T-helper 1 cell treated with Interleukin-12 subunit alpha and Interleukin-12 subunit beta and Interleukin-4 antibody, amounts not matched to agents 30 ng/mL and 1 ng/mL, for 36 hours (primary cell): ENCODE measurements at regions not wholly inside any gene's neighbourhood (a gene's known extent, or its start where the extent isn't known, plus 50 kb on each side); places are given as distances from the start of the nearest gene placed in this dataset.

Experiments
- intact Hi-C: fragments of 100-400 bp; cut with micrococcal nuclease; formaldehyde crosslinking; loops from one replicate; pipeline ENCODE4 v1.15.1; 2024

GRCh38 chr4:161225327-161225726 lies 938.5 kb downstream of the FSTL5 start:
- intact Hi-C loops, result no loop called here

GRCh38 chr4:161222889-161223288 lies 940.9 kb downstream of the FSTL5 start:
- intact Hi-C loops, result no loop called here

DNA sequence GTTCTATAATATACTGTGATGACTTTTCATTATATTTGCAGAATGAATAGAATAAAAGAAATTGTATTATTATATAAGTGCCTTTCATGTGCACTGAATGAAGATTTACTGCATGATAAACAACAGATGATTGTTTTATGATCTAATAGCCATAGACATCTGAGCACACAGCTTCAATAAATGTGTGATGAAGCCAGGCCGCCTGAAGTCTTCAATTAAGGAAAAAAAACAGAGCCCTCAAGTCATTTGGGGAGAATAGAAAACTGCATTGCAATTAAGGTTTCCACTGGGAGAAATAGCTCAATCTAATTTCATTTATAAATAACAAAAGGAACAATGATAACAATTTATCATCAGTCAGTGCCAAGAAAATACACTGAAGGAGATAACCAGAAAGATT lies 955.2 kb downstream of the FSTL5 start:
- intact Hi-C loops, result no loop called here

- intact Hi-C loops, result no loop called here
Measured at GRCh38 chr4:161206528-161207080, 957.2 kb downstream of the FSTL5 start.

DNA sequence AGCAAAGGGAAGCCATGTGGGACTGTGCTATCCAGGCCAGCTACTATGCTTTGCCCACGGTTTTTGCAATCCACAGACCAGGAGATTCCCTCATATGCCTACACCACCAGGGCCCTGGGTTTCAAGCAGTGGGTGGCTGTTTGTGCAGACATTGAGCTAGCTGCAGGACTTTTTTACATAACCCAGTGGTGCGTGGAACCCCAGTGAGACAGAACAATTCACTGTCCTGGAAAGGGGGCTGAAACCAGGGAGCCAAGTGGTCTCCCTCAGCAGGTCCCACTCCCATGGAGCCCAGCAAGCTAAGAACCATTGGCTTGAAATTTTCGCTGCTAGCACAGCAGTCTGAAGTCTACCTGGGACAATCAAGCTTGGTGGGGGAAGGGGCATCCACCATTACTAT lies 959.9 kb downstream of the FSTL5 start:
- intact Hi-C loops, result no loop called here

DNA sequence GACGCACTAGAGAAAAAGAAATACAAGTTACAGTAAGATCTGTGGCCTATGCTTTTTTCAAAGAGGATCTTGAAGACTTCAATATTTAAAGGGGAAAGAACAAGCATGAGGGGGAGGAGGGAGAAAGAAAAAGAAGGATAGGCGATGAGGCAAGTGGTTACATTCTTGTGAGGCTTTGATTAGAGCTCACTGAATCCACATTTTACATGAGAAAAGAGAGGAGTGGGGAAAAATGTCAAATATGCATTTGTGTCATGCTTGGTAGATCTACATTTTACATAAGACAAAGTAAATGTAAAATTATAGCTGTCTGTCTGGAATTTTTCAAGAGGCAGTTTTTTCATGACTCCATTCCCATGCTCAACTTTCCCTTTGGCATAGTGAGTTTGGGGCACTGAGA lies 965.9 kb downstream of the FSTL5 start:
- intact Hi-C loops, result no loop called here

DNA sequence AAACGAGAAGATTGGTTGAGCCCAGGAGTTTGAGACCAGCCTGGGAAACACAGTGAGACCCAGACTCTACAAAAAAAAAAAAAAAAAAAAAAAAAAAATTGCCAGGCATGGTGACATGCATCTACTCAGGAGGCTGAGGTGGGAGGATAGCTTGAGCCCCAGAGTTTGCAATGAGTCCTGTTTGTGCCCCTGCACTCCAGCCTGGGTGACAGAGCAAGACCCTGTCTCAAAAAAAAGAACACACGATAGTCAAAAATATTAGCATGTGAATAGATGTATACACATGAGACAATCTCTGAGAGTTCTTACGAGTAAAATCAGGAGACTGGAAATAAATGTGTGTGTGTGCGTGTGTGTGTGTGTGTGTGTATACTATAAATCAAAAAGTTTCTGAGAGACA lies 966.3 kb downstream of the FSTL5 start:
- intact Hi-C loops, result no loop called here

DNA sequence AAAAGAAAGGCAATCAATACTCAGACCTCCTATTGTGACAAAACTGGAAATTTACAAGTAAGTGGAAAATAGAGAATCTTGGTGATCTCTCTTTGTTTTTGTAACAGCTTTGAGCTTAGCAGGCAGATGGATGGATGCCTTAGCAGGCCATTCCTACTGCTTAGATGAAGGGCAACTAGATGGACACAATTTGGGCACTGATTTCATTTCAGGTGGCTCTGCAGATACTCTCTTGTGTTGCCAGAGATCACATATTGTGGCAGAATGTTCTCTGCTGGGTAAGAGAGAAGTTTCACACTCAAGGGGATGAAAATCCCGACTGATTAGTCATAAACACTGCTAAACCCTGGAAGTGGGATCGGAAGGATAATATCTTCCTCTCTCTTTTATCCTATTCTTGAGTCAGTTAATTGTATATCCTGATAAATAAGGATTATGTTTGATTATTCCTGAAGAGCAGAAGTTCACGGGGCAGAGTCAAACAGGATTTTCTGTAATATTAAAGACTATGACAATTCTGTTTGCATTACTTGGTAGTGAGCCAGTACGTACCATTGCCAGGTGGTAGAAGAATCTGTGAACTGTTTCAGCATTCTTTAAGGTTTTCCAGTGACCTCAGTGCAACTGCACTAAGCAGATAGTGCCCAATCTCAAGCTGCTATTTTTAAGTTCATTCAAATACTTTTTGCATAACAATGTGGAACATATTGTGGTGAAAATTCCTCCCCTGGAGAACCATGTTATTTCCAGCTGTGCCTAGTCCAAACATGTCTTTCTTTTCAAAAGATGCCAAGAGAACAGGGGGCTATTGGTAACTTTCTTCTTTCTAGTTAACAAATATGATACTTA lies 974.3 kb downstream of the FSTL5 start:
- intact Hi-C loops, result no loop called here

DNA sequence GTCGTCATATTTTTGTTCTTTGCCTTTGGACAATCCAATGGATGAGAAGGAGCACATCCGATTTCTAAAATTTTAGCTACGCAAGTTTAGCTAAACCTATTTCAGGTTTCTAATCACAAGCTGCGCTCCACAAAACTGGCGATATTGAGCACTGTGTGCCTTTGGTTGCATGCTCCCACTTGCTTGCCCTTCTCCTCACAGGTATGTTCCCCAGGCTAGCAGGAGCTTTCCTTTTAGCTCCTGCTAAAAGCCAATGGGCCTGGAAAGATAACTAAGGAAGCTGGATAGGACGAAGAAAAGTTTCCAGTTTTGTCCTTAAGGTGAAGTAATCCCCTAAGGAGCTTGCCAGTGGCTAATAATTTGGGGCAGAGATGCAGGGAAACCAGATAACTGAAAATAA lies 975.2 kb downstream of the FSTL5 start:
- intact Hi-C loops, result no loop called here

DNA sequence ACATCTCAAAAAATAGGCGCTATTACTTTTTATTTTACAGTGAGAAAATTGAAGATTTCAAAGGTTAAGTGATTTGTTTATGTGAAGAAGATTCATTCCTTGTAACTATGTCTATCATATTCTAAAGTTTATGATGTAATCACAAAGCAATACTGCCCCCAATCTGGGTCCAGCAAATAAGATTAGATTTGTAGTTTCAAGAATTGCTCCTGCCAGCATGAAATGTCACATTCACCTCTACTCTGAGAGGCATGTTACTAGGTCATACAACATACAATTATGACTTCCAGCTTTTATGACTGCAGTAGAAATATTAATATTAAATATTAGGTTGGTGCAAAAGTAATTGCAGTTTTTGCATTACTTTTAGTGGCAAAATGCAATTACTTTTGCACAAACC lies 976.2 kb downstream of the FSTL5 start:
- intact Hi-C loops, result no loop called here

DNA sequence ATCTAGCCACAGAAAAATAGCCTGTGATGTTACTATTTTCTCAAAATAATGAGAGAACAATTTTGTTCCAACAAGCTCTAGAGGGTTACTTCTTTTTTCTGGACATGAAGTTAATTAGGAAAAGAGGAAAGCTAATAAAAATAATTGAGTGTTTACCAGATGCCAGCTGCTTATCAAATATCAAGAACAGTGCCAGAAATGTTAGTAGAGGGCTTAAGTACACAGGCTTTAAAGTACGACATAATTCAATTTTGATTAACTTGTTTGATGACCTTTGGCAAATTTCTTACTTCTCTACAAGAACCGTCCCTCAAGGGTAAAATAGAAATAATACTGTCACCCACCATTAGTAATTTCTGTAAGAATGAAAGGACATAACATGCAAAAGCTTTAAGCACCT lies 977.0 kb downstream of the FSTL5 start:
- intact Hi-C loops, result no loop called here

DNA sequence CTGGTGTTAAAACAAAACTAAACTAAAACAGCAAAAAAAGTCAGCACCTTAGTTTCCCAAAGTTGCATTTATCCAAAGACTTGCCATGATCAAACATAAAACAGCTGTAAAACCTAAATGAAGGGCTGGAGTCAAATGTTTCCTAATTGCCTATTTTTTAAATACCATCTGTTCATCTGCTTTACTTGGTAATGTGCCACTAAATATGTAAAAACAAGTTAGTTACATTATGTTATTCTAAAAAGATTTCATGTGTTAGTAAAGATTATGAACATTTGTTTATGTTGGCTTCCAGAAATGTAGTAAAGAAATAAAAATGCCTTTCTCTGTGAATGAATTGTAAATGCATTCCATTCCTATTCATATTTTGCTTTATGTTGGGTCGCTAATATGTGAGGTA lies 977.8 kb downstream of the FSTL5 start:
- intact Hi-C loops, result no loop called here

DNA sequence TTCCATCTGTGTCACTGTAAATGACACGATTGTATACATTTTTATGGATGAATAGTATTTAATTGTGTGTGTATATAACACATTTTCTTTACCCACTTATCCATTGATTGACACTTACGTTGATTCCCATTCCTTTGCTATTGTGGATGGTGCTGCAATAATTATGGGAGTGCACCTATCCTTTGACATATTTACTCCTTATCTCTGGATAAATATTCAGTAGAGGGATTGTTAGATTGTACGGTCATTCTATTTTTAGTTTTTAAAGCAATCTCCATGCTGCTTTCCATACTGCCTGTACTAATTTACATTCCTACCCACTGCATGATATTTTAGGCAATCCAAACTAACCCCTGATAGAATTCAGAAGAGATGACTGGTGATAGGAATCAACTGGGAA lies 980.1 kb downstream of the FSTL5 start:
- intact Hi-C loops, result no loop called here

DNA sequence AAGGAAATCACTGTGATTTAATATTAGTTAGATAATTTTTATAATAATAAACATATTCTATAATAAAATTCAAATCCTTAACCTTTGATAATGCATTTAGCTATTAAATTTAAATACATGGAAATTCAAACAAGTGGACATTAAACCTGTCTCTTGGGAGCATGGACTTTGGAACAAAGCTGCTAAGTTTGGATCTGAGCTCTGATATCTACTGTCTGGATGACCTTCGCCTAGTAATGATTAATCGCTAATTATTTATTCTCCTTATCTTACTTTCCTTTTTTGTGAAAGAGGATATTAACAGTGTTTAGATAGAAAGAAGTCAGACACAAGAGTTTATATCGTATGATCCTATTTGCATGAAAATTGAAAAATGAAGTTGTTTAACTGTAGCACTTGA lies 980.9 kb downstream of the FSTL5 start:
- intact Hi-C loops, result no loop called here

- intact Hi-C loops, result no loop called here
Measured at GRCh38 chr4:161178310-161178709, 985.5 kb downstream of the FSTL5 start.

DNA sequence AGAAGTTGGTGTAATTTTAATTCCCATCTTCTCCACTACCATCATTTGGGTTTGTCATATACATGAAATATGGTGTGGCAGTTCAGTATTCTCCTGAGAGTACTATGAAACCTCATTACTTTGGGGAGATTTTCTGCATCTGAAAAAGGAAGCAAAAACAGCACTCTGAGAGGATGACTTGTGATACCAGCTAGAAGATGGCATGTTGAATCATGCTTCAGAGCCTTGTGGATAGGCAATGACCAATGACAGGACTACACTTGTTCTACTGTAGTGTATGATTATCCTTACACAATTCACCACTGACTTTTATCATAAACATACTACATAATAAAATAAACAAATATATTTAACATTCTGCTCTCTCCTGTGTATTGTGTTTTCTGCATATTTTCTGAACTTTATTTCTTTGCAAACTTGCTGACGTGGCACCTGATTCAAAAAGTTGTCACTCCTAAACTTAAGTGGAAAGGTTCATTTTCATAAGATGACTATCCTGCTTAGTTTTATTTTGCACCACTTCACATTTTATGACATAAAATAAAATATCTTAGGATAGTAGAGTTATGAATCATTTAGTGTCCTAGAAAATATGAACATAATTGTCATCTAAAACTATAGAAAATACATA lies 991.3 kb downstream of the FSTL5 start:
- intact Hi-C loops, result no loop called here

DNA sequence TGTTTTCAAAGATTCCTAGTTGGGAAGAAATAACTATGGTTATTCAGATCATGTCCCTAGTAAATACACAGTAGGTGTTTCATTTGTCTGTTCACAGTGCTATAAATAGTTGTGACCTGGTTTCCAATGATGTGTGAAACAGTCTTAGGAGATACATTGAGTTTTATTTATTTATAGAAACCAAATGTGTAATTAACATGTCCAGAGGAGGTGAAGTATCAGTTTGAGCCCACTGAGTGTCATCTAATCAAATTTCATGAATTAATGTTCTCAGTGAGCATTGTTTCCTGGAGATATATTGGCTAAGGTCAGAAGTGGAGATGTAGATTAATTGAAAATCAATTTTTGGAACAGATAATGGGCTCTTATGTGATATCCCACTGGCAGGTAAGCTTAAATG lies 996.3 kb downstream of the FSTL5 start:
- intact Hi-C loops, result no loop called here

GRCh38 chr4:161160718-161161117 lies 1003.1 kb downstream of the FSTL5 start:
- intact Hi-C loops, result no loop called here

DNA sequence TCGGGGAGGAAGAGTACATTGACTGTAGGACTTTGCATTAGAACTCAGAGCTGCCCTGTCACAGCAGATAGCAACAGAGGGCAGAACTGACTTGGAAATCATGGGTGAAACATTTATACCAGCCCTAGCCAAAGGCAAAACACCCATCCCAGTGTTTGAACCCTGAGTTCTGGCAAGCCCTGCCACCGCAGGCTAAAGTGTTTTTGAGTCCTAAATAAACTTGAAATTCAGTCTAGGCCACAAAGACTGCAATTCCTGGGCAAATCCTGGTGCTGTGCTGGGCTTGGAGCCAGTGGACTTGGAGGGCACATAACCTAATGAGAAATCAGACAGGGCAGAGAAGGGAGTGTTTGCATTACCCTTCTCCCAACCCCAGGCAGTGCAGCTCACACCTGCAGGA lies 1015.7 kb downstream of the FSTL5 start:
- intact Hi-C loops, result no loop called here

GRCh38 chr4:161143375-161143774 lies 1020.4 kb downstream of the FSTL5 start:
- intact Hi-C loops, result no loop called here

DNA sequence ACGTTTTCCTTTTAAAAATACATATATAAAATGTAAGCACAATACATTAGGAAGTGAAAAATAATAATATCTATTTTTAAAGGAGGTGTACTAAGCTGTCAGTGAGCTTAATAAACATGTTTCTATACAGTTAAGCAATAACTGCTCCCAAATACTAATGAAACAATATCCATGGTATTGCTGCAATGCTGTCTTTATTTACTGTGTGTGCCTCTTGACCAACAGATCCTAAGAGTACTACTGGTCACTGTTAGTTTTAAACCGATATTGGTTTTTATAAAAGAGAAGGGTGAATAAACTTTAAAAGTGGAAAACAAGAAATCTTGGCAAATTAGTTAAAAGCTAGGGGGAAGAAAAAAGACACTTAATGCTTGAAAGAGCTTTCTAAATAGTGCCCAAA lies 1029.0 kb downstream of the FSTL5 start:
- intact Hi-C loops, result no loop called here

- intact Hi-C loops, result no loop called here
Measured at GRCh38 chr4:161133586-161134276, 1030.1 kb downstream of the FSTL5 start.
